OCI-LY3 (cell line): ENCODE measurements at regions not wholly inside any gene's neighbourhood (a gene's known extent, or its start where the extent isn't known, plus 50 kb on each side); places are given as distances from the start of the nearest gene placed in this dataset.

ENCODE experiments used
- H2AFZ ChIP-seq: fragments of 200-600, 300-600 bp; shearing (Covaris generic); 2 replicates; pipeline ENCODE4 v1.6.0; 2014; ENCODE audit warnings: antibody characterized with exemption, low read depth, low read length
- H3K27ac ChIP-seq: fragments of 200-600, 300-600 bp; sonication (generic); 2 replicates; pipeline ENCODE4 v1.5.1; 2014; ENCODE audit warnings: mild to moderate bottlenecking, low read length, moderate library complexity, mixed read lengths
- H3K27me3 ChIP-seq: fragments of 200-600, 300-600 bp; sonication (generic); 2 replicates; pipeline ENCODE4 v1.6.1; 2014; ENCODE audit warnings: low read depth, low read length, mixed read lengths
- H3K36me3 ChIP-seq: fragments of 200-600, 300-600 bp; sonication (generic); replicated peaks from 2 replicates; pipeline ENCODE3; 2014; ENCODE audit warnings: low read depth, low read length, mixed read lengths
- H3K4me1 ChIP-seq: fragments of 300-600, 200-600 bp; sonication (generic); 2 replicates; pipeline ENCODE4 v1.6.1; 2014; ENCODE audit warnings: low read length, mixed read lengths
- H3K4me2 ChIP-seq: fragments of 200-600, 300-600 bp; sonication (generic); 2 replicates; pipeline ENCODE4 v1.6.1; 2014; ENCODE audit warnings: low read length, mixed read lengths
- H3K4me3 ChIP-seq: fragments of 300-600, 200-600 bp; sonication (generic); 2 replicates; pipeline ENCODE4 v1.5.1; 2014; ENCODE audit warnings: antibody characterized with exemption, mild to moderate bottlenecking, low read length, moderate library complexity
- H3K79me2 ChIP-seq: fragments of 300-600, 200-600 bp; shearing (Covaris generic); 2 replicates; pipeline ENCODE4 v1.6.1; 2014; ENCODE audit warnings: mild to moderate bottlenecking, low read length, mixed read lengths
- H3K9ac ChIP-seq: fragments of 300-600, 200-600 bp; shearing (Covaris generic); 2 replicates; pipeline ENCODE4 v1.6.0; 2014; ENCODE audit warnings: mild to moderate bottlenecking, low read length, moderate library complexity
- H3K9me3 ChIP-seq: fragments of 200-600, 300-600 bp; shearing (Covaris generic); 2 replicates; pipeline ENCODE4 v1.6.1; 2014; ENCODE audit warnings: low read length, mixed read lengths; ENCODE audit not compliant: insufficient read depth
- H4K20me1 ChIP-seq: fragments of 200-600, 300-600 bp; sonication (generic); 2 replicates; pipeline ENCODE4 v1.6.1; 2016; ENCODE audit warnings: low read length, mixed read lengths; ENCODE audit not compliant: insufficient read depth
- CTCF ChIP-seq: fragments of 200-600, 300-600 bp; sonication (generic); IDR thresholded peaks from 2 replicates; pipeline ENCODE4 v1.5.1; 2014; ENCODE audit warnings: antibody characterized with exemption, low read length, low read depth
- EZH2phosphoT487 ChIP-seq: fragments of 200-600 bp; shearing (Covaris generic); IDR thresholded peaks from 2 replicates; pipeline ENCODE4 v1.6.1; 2018; ENCODE audit warnings: antibody characterized with exemption, mixed run types, low read depth

- TF ChIP-seq EZH2phosphoT487 (no peak), CTCF (no peak)
- no peak overlapping the region for H3K9ac ChIP-seq
- no peaks in the 10 kb centered on the region for H3K4me1 ChIP-seq
Measured at GRCh38 chr4:128573781-128574508, 235.6 kb upstream of the JADE1 start.

GRCh38 chr4:128572778-128573241, 236.7 kb upstream of the JADE1 start:
- Histone ChIP-seq H2AFZ (no peak overlapping the region), H3K4me2 (no peak overlapping the region)

More at GRCh38 chr4:128573781-128574508, 235.6 kb upstream of the JADE1 start:
- H3K27ac ChIP-seq, result no peak overlapping the region
- H3K9me3 ChIP-seq, result no peaks in the 10 kb centered on the region
- H2AFZ ChIP-seq, result no peak overlapping the region
- H3K4me2 ChIP-seq, result no peak overlapping the region
- no peaks in the 10 kb centered on the region for H4K20me1 ChIP-seq
- H3K4me3 ChIP-seq, result no peak overlapping the region
- H3K36me3 ChIP-seq, result no peaks in the 10 kb centered on the region
- no peaks in the 10 kb centered on the region for H3K27me3 ChIP-seq
- H3K79me2 ChIP-seq, result no peaks in the 10 kb centered on the region

GRCh38 chr4:128571747-128572146, 237.8 kb upstream of the JADE1 start:
- Histone ChIP-seq H3K4me2 (no peak overlapping the region), H3K4me1 (no peaks in the 10 kb centered on the region)

More at GRCh38 chr4:128572778-128573241, 236.7 kb upstream of the JADE1 start:
- TF ChIP-seq CTCF, result no peak
- TF ChIP-seq EZH2phosphoT487, result no peak
- Histone ChIP-seq H3K36me3 (no peaks in the 10 kb centered on the region), H3K9me3 (no peaks in the 10 kb centered on the region), H3K4me3 (no peak overlapping the region), H3K4me1 (no peaks in the 10 kb centered on the region), H3K79me2 (no peaks in the 10 kb centered on the region), H3K27ac (no peak overlapping the region), H4K20me1 (no peaks in the 10 kb centered on the region), H3K9ac (no peak overlapping the region), H3K27me3 (no peaks in the 10 kb centered on the region)

More at GRCh38 chr4:128571747-128572146, 237.8 kb upstream of the JADE1 start:
- H2AFZ ChIP-seq, result no peak overlapping the region
- H3K36me3 ChIP-seq, result no peaks in the 10 kb centered on the region
- no peaks in the 10 kb centered on the region for H3K27me3 ChIP-seq
- H3K9ac ChIP-seq, result no peak overlapping the region
- TF ChIP-seq CTCF (no peak), EZH2phosphoT487 (no peak)
- no peaks in the 10 kb centered on the region for H3K9me3 ChIP-seq
- no peak overlapping the region for H3K4me3 ChIP-seq
- H4K20me1 ChIP-seq, result no peaks in the 10 kb centered on the region
- no peak overlapping the region for H3K27ac ChIP-seq
- no peaks in the 10 kb centered on the region for H3K79me2 ChIP-seq
